ENCODE measurements at regions not wholly inside any gene's neighbourhood (a gene's known extent, or its start where the extent isn't known, plus 50 kb on each side); places are given as distances from the start of the nearest gene placed in this dataset.

DNA sequence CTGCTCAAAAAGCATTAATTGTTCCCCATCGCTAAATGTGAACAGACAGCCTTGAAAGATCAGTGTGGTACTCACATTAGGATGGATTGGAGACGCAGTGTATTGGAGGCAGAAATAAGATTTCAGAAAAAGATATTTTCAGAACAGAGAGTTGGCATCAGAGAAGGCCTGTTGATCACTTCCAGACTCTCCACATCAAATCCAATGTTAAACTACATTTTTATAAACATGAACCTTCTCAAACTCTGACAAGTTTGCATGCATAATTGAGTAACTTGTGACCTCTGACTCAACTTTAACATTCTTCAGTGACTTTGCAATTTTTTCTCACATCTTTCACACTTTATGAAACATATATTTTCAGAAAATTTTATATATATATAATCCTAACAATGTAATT is 919.6 kb upstream of the SEMA6A start:
- Histone ChIP-seq H3K4me2 (no peak overlapping the region), H2AFZ (replicated peaks) (no peak overlapping the region), H3K79me2 (ENCODE audit: low read depth) (no peaks in the 10 kb centered on the region), H3F3A (ENCODE audit: low read depth) (no peaks in the 10 kb centered on the region), H3K4me1 (no peaks in the 10 kb centered on the region), H4K20me1 (ENCODE audit: low read depth) (no peaks in the 10 kb centered on the region), H3K36me3 (no peaks in the 10 kb centered on the region), H3K4me3 (no peak overlapping the region), H3K27ac (no peak overlapping the region), H3K27me3 (no peaks in the 10 kb centered on the region), H3K9ac (no peak overlapping the region), H3K9me3 (ENCODE audit: low read depth) (no peaks in the 10 kb centered on the region)
- no peak overlapping the region for H3K27ac Mint-ChIP-seq
- H3K36me3 Mint-ChIP-seq: no peaks in the 10 kb centered on the region
- H3K9me3 Mint-ChIP-seq: peaks cover 5% of the 10 kb centered on the region
- H3K4me1 Mint-ChIP-seq: no peaks in the 10 kb centered on the region
- no peak overlapping the region for H3K4me3 Mint-ChIP-seq
- DNase-seq (ENCODE audit: low spot score): no peak
- TF ChIP-seq, protein P1, sequence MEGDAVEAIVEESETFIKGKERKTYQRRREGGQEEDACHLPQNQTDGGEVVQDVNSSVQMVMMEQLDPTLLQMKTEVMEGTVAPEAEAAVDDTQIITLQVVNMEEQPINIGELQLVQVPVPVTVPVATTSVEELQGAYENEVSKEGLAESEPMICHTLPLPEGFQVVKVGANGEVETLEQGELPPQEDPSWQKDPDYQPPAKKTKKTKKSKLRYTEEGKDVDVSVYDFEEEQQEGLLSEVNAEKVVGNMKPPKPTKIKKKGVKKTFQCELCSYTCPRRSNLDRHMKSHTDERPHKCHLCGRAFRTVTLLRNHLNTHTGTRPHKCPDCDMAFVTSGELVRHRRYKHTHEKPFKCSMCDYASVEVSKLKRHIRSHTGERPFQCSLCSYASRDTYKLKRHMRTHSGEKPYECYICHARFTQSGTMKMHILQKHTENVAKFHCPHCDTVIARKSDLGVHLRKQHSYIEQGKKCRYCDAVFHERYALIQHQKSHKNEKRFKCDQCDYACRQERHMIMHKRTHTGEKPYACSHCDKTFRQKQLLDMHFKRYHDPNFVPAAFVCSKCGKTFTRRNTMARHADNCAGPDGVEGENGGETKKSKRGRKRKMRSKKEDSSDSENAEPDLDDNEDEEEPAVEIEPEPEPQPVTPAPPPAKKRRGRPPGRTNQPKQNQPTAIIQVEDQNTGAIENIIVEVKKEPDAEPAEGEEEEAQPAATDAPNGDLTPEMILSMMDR (IDR thresholded peaks at IDR 0.05): no peak
- TF ChIP-seq EZH2 (IDR thresholded peaks at IDR 0.05) (no peak), EZH2phosphoT487 (IDR thresholded peaks at IDR 0.05) (no peak)
- no peaks in the 10 kb centered on the region for H3K27me3 Mint-ChIP-seq (ENCODE audit: insufficient read depth, low read depth)

DNA sequence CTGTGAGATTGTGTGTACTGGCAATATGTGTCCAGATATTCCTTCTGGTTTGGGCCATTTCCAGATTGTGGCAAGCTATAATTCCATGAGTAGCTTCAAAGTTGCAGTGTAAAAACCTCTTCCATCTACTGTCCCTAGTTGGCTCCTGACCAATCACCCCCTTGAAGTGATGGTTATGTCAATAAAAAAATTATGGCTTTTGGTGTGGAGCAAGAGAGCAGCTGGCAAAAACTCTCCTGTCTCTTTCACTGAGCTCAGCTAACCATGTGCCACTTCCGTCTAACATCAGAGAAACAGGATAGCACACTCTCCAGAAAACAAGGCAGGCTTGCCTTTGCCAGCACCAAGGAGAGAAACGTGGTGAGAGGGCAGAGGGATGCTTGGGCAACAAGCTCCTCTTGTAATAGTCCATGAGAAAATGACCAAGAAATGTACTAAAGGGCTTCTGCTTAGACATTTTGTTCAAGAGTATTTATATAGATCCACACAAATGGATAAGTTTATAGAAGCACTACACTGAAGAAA is 914.4 kb upstream of the SEMA6A start:
- TF ChIP-seq EZH2 (IDR thresholded peaks at IDR 0.05) (no peak), EZH2phosphoT487 (IDR thresholded peaks at IDR 0.05) (no peak)
- TF ChIP-seq, protein P1 (IDR thresholded peaks at IDR 0.05): no peak
- H3K4me1 Mint-ChIP-seq: peaks cover 10% of the 10 kb centered on the region
- no peak overlapping the region for H3K9ac ChIP-seq
- H3K4me3 Mint-ChIP-seq: no peak overlapping the region
- no peaks in the 10 kb centered on the region for H3F3A ChIP-seq (ENCODE audit: low read depth)
- no peak overlapping the region for H2AFZ ChIP-seq (replicated peaks)
- no peaks in the 10 kb centered on the region for H3K4me1 ChIP-seq
- H3K27ac ChIP-seq: no peak overlapping the region
- no peaks in the 10 kb centered on the region for H4K20me1 ChIP-seq (ENCODE audit: low read depth)
- peaks cover 5% of the 10 kb centered on the region for H3K9me3 Mint-ChIP-seq
- no peaks in the 10 kb centered on the region for H3K36me3 ChIP-seq
- no peak overlapping the region for H3K4me3 ChIP-seq
- H3K36me3 Mint-ChIP-seq: no peaks in the 10 kb centered on the region
- no peak overlapping the region for H3K4me2 ChIP-seq
- H3K27me3 ChIP-seq: no peaks in the 10 kb centered on the region
- no peaks in the 10 kb centered on the region for H3K9me3 ChIP-seq (ENCODE audit: low read depth)
- DNase-seq (ENCODE audit: low spot score): no peak
- no peaks in the 10 kb centered on the region for H3K27me3 Mint-ChIP-seq (ENCODE audit: insufficient read depth, low read depth)
- H3K27ac Mint-ChIP-seq: no peak overlapping the region
- H3K79me2 ChIP-seq (ENCODE audit: low read depth): no peaks in the 10 kb centered on the region

- no peak for DNase-seq (ENCODE audit: low spot score)
- Histone ChIP-seq H3K36me3 (no peaks in the 10 kb centered on the region), H2AFZ (replicated peaks) (no peak overlapping the region), H3K4me2 (no peak overlapping the region), H3K9ac (no peak overlapping the region), H3K4me3 (no peak overlapping the region), H3K27me3 (no peaks in the 10 kb centered on the region), H3K9me3 (ENCODE audit: low read depth) (no peaks in the 10 kb centered on the region), H3F3A (ENCODE audit: low read depth) (no peaks in the 10 kb centered on the region), H3K27ac (no peak overlapping the region), H3K4me1 (no peaks in the 10 kb centered on the region), H3K79me2 (ENCODE audit: low read depth) (no peaks in the 10 kb centered on the region), H4K20me1 (ENCODE audit: low read depth) (no peaks in the 10 kb centered on the region)
- no peak for TF ChIP-seq EZH2 (IDR thresholded peaks at IDR 0.05)
- no peak for TF ChIP-seq EZH2phosphoT487 (IDR thresholded peaks at IDR 0.05)
- TF ChIP-seq, protein P1 (IDR thresholded peaks at IDR 0.05): no peak
- Mint-ChIP-seq H3K4me3 (no peak overlapping the region), H3K27ac (no peak overlapping the region), H3K36me3 (no peaks in the 10 kb centered on the region), H3K27me3 (ENCODE audit: insufficient read depth, low read depth) (no peaks in the 10 kb centered on the region), H3K9me3 (peaks cover 1% of the 10 kb centered on the region), H3K4me1 (peaks cover 10% of the 10 kb centered on the region)
These were observed 912.9 kb upstream of the SEMA6A start for GRCh38 chr5:117487556-117487955.

Measured in neural progenitor cell (in vitro differentiated cells).